ENCODE measurements at regions not wholly inside any gene's neighbourhood (a gene's known extent, or its start where the extent isn't known, plus 50 kb on each side); places are given as distances from the start of the nearest gene placed in this dataset.
"Not testable (repeated sequence)": the region's sequence is repeated elsewhere in the genome, so short reads cannot be mapped to it uniquely, and the experiment has no call there.

DNA sequence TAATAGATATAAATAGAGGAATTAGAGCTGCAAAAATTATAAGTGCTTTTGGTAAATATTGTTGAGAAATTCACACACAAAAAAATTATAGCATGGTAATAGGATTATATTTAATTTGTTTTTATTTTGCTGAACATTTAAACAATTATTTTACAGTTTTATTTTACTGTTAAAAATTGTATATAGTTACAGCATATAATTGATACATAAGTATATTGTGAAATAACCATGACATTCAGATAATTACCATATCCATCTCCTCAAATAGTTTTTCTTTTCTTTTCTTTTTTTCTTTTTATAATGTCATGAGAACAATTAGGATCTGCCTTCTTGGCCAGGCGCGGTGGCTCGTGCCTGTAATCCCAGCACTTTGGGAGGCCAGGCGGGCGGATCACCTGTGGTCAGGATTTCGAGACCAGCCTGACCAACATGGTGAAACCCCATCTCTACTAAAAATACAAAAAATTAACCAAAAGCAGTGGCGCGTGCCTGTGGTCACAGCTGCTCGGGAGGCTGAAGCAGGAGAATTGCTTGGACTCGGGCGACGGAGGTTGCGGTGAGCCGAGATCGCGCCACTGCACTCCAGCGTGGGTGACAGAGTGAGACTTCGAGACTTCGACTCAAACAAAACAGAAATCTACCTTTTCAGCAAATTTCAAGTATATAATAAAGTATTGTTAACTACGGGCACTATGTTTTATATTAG is 654.2 kb downstream of the TENT5A start:
- in situ Hi-C loops (cut with MboI), result no loop called here
- H3K36me3 ChIP-seq (ENCODE audit: low read depth), result no peaks in the 10 kb centered on the region

DNA sequence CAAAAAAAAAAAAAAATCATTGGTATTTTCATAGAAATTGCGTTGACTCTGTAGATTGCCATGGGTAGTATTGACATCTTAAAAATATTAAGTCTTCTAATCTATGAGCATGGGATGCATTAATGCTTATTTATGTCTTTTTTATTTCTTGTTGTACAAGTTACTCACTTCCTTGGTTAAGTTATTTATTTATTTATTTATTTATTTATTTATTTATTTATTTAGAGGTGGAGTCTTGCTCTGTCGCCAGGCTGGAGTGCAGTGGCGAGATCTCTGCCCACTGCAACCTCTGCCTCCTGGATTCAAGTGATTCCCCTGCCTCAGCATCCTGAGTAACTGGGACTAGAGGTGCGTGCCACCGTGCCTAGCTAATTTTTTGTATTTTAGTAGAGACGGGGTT is 656.0 kb downstream of the TENT5A start:
- H3K9ac ChIP-seq; H3K79me2 ChIP-seq (ENCODE audit: insufficient read depth); H3K36me3 ChIP-seq (ENCODE audit: low read depth); H3K4me2 ChIP-seq (ENCODE audit: unreplicated experiment); H3K27ac ChIP-seq; H3K9me2 ChIP-seq (ENCODE audit: insufficient read depth); H4K20me1 ChIP-seq (ENCODE audit: insufficient read depth); H3K4me1 ChIP-seq (ENCODE audit: insufficient read depth); H3K27me3 ChIP-seq (replicated peaks; ENCODE audit: insufficient read depth); DNase-seq; H2AFZ ChIP-seq; H3K4me3 ChIP-seq; H3F3A ChIP-seq (ENCODE audit: insufficient read depth); in situ Hi-C loops (cut with MboI); H3K9me3 ChIP-seq (ENCODE audit: low read depth): not testable (repeated sequence)
- WGBS, 2 experiments (ENCODE audit: low coverage in 1 of 2, low lambda C conversion rate in 2 of 2, missing lambda C conversion rate in 2 of 2), result 70 to 78% methylated on average over 6 of the region's 6 CpGs

More for the DNA sequence above, 654.2 kb downstream of the TENT5A start:
- no peak overlapping the region for H2AFZ ChIP-seq
- no peaks in the 10 kb centered on the region for H3K27me3 ChIP-seq (replicated peaks; ENCODE audit: insufficient read depth)
- H3K9me2 ChIP-seq (ENCODE audit: insufficient read depth), result no peaks in the 10 kb centered on the region
- peaks cover 3% of the 10 kb centered on the region for H3K9me3 ChIP-seq (ENCODE audit: low read depth)
- no peaks in the 10 kb centered on the region for H3K4me1 ChIP-seq (ENCODE audit: insufficient read depth)
- 90 to 95% methylated on average over 20 of the region's 20 CpGs for WGBS, 2 experiments (ENCODE audit: low coverage in 1 of 2, low lambda C conversion rate in 2 of 2, missing lambda C conversion rate in 2 of 2)
- no peak overlapping the region for H3K4me3 ChIP-seq
- no peaks in the 10 kb centered on the region for H3K79me2 ChIP-seq (ENCODE audit: insufficient read depth)
- no peaks in the 10 kb centered on the region for H3F3A ChIP-seq (ENCODE audit: insufficient read depth)
- H3K9ac ChIP-seq, result no peak overlapping the region
- H4K20me1 ChIP-seq (ENCODE audit: insufficient read depth), result no peaks in the 10 kb centered on the region
- DNase-seq, result no peak
- TF ChIP-seq EZH2phosphoT487 (IDR thresholded peaks at IDR 0.05; ENCODE audit: insufficient read depth, low read depth) (no peak), EZH2 (IDR thresholded peaks at IDR 0.05; ENCODE audit: insufficient read depth, poor library complexity, severe bottlenecking) (no peak)
- H3K27ac ChIP-seq, result no peak overlapping the region
- H3K4me2 ChIP-seq (ENCODE audit: unreplicated experiment), result no peak overlapping the region

- no peaks in the 10 kb centered on the region for H3K9me3 ChIP-seq (ENCODE audit: low read depth)
- no peaks in the 10 kb centered on the region for H3F3A ChIP-seq (ENCODE audit: insufficient read depth)
- H4K20me1 ChIP-seq (ENCODE audit: insufficient read depth), result no peaks in the 10 kb centered on the region
- in situ Hi-C loops (cut with MboI), result no loop called here
- no peaks in the 10 kb centered on the region for H3K4me1 ChIP-seq (ENCODE audit: insufficient read depth)
- H3K36me3 ChIP-seq (ENCODE audit: low read depth), result no peaks in the 10 kb centered on the region
- no peak for DNase-seq
- TF ChIP-seq EZH2 (IDR thresholded peaks at IDR 0.05; ENCODE audit: insufficient read depth, poor library complexity, severe bottlenecking) (no peak), EZH2phosphoT487 (IDR thresholded peaks at IDR 0.05; ENCODE audit: insufficient read depth, low read depth) (no peak)
- no peaks in the 10 kb centered on the region for H3K79me2 ChIP-seq (ENCODE audit: insufficient read depth)
- H3K4me3 ChIP-seq, result no peak overlapping the region
- no peak overlapping the region for H3K9ac ChIP-seq
- no peak overlapping the region for H3K4me2 ChIP-seq (ENCODE audit: unreplicated experiment)
- H3K27ac ChIP-seq, result no peak overlapping the region
- 84 to 87% methylated on average over 5 of the region's 5 CpGs for WGBS, 2 experiments (ENCODE audit: low coverage in 1 of 2, low lambda C conversion rate in 2 of 2, missing lambda C conversion rate in 2 of 2)
- no peak overlapping the region for H2AFZ ChIP-seq
- no peaks in the 10 kb centered on the region for H3K9me2 ChIP-seq (ENCODE audit: insufficient read depth)
- no peaks in the 10 kb centered on the region for H3K27me3 ChIP-seq (replicated peaks; ENCODE audit: insufficient read depth)
Observed at GRCh38 chr6:81093051-81093450, 659.4 kb downstream of the TENT5A start.

DNA sequence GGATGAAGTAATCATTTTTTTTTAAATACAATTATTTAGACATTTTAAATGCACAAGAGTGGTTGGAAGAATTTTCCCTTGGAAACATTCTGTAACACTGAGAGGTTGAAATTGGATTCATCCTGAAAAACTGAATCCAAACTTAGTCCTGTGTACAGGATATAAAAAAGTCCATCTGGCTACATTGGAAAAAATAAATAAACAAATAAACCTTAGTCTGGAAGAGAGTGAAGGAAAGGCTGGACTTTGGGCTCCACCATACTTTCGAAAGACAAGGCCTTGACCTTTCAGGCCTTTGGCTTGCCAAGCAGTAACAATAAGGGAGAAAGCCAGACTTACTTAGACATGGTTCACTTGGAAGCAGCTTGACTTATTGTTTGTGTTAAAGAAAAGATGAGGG is 664.3 kb downstream of the TENT5A start:
- DNase-seq, result no peak
- Histone ChIP-seq H3K79me2 (ENCODE audit: insufficient read depth) (no peaks in the 10 kb centered on the region), H2AFZ (no peak overlapping the region), H4K20me1 (ENCODE audit: insufficient read depth) (no peaks in the 10 kb centered on the region), H3K9me2 (ENCODE audit: insufficient read depth) (no peaks in the 10 kb centered on the region; the same call in 1 of the 2 replicates), H3K4me2 (ENCODE audit: unreplicated experiment) (no peak overlapping the region), H3K27ac (no peak overlapping the region), H3K27me3 (replicated peaks; ENCODE audit: insufficient read depth) (no peaks in the 10 kb centered on the region), H3K4me1 (ENCODE audit: insufficient read depth) (no peaks in the 10 kb centered on the region), H3K9ac (no peak overlapping the region), H3K4me3 (no peak overlapping the region), H3F3A (ENCODE audit: insufficient read depth) (no peaks in the 10 kb centered on the region), H3K9me3 (ENCODE audit: low read depth) (no peaks in the 10 kb centered on the region), H3K36me3 (ENCODE audit: low read depth) (no peaks in the 10 kb centered on the region)
- no peak for TF ChIP-seq EZH2 (IDR thresholded peaks at IDR 0.05; ENCODE audit: insufficient read depth, poor library complexity, severe bottlenecking)
- no peak for TF ChIP-seq EZH2phosphoT487 (IDR thresholded peaks at IDR 0.05; ENCODE audit: insufficient read depth, low read depth)
- in situ Hi-C loops (cut with MboI), result no loop called here
- 48 to 63% methylated on average over 1 of the region's 1 CpG for WGBS, 2 experiments (ENCODE audit: low coverage in 1 of 2, low lambda C conversion rate in 2 of 2, missing lambda C conversion rate in 2 of 2)

DNA sequence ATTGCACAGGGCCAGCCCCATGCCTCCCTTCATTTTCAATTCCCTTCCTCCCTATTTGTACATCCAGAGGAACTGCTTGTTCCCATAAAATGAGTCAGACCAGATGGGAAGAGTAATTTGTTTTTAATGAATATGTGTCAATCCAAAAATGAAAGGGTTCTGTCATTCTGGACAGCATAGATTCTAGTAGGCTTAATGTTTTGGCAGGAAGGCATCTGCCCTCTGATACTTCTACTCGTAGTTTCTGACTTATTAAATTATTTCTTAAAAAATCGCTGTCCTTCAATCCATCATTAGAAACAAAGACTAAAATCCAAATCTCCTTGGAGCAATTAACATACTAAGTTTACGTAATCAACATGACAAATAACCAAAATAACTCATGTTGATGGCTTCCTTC is 665.5 kb downstream of the TENT5A start:
- Histone ChIP-seq H3K4me3 (no peak overlapping the region), H3K27ac (no peak overlapping the region), H3F3A (ENCODE audit: insufficient read depth) (no peaks in the 10 kb centered on the region), H3K79me2 (ENCODE audit: insufficient read depth) (no peaks in the 10 kb centered on the region), H3K9me3 (ENCODE audit: low read depth) (no peaks in the 10 kb centered on the region), H3K27me3 (replicated peaks; ENCODE audit: insufficient read depth) (no peaks in the 10 kb centered on the region), H3K4me2 (ENCODE audit: unreplicated experiment) (no peak overlapping the region), H3K9me2 (ENCODE audit: insufficient read depth) (no peaks in the 10 kb centered on the region; the same call in 1 of the 2 replicates), H3K9ac (no peak overlapping the region), H3K36me3 (ENCODE audit: low read depth) (no peaks in the 10 kb centered on the region), H2AFZ (no peak overlapping the region), H4K20me1 (ENCODE audit: insufficient read depth) (no peaks in the 10 kb centered on the region), H3K4me1 (ENCODE audit: insufficient read depth) (no peaks in the 10 kb centered on the region)
- TF ChIP-seq EZH2phosphoT487 (IDR thresholded peaks at IDR 0.05; ENCODE audit: insufficient read depth, low read depth) (no peak), EZH2 (IDR thresholded peaks at IDR 0.05; ENCODE audit: insufficient read depth, poor library complexity, severe bottlenecking) (no peak)
- in situ Hi-C loops (cut with MboI), result no loop called here
- DNase-seq, result no peak
- 24 to 28% methylated on average over 3 of the region's 3 CpGs for WGBS, 2 experiments (ENCODE audit: low coverage in 1 of 2, low lambda C conversion rate in 2 of 2, missing lambda C conversion rate in 2 of 2)

Data from GM23248 (cell line).